Stimulated activated CD4-positive, alpha-beta T cell treated with anti-CD3 and anti-CD28 coated beads, Interleukin-4, amount 100 ng/mL, for 1 hour (primary cell): ENCODE measurements at regions not wholly inside any gene's neighbourhood (a gene's known extent, or its start where the extent isn't known, plus 50 kb on each side); places are given as distances from the start of the nearest gene placed in this dataset.

ENCODE experiments used
- DNase-seq: peaks from one replicate; pipeline ENCODE4 v3.0.0-alpha.2; 2020

- no peak for DNase-seq
These were observed 135.5 kb downstream of the TMEM26 start for GRCh38 chr10:61317706-61318105.

DNA sequence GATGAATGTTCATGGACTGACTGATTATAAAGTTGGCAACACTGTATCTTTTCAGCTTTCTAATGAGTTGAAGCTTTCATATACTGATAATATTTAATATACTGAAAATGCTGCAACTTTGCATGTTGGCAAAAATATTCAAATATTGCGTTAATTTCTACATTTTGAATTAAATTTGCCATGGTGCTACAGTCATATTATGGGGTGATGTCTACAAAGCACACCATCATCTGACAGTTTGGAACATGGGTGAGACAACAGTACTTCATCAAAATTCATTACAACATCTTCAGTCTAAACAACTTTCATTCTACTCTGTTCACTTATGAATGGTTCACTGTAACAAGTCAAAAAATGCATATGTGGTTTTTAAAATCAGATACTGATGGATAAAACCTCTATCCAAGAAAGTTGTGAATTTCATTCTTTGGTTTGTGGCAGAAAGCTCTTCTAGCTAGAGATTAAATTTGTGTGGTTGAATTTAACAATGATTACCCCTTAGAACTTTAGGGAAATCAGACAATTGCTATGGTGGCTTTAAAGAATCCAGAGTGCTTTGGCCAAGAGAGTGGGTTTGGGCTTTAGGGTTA lies 136.4 kb downstream of the TMEM26 start:
- no peak for DNase-seq

- DNase-seq: no peak
These were observed 138.9 kb downstream of the TMEM26 start for GRCh38 chr10:61314273-61314672.

- no peak for DNase-seq
These were observed 139.7 kb downstream of the TMEM26 start for GRCh38 chr10:61313460-61313859.

- DNase-seq: no peak
These were observed 148.4 kb downstream of the TMEM26 start for GRCh38 chr10:61304746-61305145.

DNA sequence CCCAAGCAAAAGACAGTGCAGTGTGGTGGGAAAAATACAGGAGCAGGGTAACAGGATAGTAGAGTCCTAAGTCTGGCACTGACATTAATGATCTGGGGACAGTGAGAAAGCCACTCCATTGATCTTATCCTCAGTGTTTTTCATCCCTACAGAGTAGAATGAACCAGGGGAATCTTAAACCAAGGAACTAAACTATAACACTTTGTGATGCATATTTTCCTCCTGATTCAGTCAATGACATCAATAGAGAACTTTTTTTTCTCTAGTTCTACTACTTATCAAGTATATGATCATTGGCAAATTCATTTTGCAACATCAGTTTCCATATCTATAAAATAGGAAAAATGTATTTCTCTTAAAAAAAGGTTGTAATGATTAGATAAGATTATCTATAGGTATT lies 151.1 kb downstream of the TMEM26 start:
- no peak for DNase-seq

DNA sequence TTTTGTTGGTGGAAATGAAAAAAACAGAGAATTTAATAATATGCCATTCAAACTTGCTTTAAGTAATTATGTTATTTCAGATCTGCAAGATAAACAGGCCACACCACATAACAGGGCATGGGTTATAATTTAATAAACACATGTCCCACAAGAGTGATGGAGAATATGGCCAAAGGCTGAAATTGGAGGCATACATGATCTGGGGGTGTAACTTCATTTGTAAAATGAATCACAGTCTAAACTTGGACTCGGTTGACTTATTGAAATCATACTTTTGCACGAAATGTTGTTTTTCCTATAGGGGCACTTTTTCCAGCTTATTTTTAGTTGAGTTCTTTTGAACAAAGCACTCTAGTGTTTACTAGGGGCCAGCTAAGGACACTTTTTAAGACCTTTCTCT lies 151.6 kb downstream of the TMEM26 start:
- no peak for DNase-seq

DNA sequence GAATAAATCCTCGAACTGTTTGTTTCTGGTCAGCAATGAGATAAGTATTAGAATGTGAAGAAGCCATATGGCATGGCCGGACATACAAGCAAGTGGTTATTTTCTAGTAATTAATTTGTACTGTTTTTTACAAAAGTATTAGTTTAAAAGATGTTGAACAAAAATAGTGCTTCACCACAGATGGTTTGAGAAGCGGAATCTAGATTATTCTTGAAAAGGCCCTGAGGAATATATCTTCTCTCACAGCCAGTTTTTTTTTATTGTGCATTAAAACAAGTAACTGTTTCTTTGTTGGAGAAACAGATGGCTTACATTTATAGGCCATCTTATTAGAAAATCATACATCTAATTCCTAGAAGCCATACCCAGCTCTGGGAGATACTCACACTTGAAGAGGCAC lies 153.3 kb downstream of the TMEM26 start:
- DNase-seq: no peak

DNA sequence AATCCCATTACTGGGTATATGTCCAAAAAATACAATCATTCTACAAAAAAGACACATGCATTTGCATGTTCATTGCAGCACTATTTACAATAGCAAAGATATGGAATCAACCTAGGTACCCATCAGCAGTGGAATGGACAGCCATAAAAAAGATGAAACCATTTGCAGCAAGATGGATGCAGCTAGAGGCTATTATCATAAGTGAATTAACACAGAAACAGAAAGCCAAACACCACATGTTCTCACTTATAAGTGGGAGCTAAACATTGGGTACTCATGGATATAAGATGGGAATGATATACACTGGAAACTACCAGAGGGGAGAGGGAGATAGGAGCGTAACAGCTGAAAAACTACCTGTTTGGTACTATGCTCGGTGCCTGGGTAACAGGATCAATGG lies 154.0 kb downstream of the TMEM26 start:
- DNase-seq: no peak

DNA sequence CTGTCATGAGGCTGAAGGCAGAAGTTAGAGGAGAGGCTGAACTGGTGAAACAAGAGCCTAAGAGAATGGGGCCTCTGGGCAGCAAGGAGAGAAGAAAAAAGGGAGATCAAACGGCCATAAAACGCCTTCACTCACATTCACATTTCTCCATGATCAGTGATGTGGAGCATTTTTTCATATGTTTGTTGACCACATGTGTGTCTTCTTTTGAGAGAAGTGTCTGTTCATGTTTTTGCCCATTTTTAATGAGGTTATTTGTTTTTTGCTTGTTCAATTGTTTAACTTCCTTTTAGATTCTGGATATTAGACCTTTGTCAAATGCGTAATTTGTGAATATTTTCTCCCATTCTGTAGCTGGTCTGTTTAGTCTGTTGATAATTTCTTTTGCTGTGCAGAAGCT lies 155.0 kb downstream of the TMEM26 start:
- no peak for DNase-seq

GRCh38 chr10:61296161-61296560 lies 157.0 kb downstream of the TMEM26 start:
- DNase-seq: no peak

- DNase-seq: no peak
These were observed 159.1 kb downstream of the TMEM26 start for GRCh38 chr10:61294131-61294530.

- no peak for DNase-seq
These were observed 163.4 kb downstream of the TMEM26 start for GRCh38 chr10:61289813-61290212.

DNA sequence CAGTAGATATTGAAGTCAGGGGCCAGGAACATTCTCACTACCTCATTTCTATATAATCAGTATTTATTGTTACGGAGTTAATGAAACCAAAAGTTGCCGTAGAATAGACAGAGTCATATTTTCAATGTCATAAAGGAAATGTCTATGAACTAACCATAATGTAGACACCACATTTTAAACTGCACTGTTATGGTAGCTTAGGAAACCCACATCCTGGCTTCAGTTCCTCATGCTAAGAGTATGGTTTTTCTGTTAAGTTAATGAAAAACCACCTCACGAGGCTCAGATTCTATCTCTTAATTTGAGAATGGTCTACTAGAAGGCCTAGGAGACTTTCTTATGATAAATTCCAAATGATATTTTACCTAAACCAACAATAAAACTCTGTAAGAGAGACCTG lies 166.5 kb downstream of the TMEM26 start:
- no peak for DNase-seq

DNA sequence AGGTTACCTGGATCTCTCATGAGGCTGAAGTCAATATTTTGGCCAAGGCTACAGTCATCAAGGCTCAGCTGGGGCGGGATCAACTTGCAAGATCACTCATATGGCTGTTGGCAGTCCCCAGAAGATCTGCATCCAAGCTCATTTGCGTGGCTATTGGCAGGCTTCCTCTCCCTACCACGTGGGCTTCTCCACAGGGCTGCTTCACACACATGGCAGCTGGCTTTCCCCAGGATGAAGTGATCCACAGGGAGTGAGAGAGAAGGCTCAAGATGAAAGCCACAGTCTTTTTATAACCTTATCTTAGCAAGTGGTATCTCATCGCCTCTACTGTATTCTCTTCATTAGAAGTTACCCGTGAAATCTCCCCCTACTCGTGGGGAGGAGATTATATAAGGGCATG lies 167.4 kb downstream of the TMEM26 start:
- no peak for DNase-seq

- DNase-seq: no peak
These were observed 168.8 kb downstream of the TMEM26 start for GRCh38 chr10:61284222-61284890.

DNA sequence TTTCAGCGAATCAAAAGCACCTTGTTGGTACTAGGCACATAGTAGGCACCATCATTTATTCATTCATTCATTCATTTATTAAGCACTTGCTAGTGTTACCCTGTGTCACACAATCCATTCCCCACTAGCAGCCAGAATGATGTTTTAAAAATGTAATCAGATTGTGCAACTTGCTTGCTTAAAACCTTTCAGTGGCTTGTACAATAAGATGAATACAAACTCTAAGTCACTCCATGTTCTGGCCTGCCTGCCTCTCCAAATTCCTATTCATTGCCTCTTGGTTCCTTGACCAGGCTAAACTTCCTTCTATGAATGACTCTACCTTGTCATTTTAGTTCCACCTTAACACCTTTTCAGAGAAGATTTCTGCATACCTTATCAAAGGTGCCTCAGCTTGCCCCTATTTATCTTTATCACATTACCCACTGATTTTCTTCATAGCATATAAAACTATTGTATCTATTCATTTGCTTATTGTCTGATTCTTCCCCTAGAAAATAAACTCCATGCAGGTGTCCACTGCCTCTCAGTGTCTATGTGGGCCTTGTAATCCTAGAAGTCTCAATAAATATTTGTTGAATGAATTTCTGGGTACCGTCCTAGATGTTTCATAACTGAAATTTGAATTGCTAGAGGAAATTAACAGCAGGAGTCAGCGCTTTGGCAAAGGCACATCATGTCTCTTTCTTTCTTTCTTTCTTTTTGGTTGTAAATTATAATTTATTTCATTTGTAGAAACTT lies 169.5 kb downstream of the TMEM26 start:
- DNase-seq: no peak

DNA sequence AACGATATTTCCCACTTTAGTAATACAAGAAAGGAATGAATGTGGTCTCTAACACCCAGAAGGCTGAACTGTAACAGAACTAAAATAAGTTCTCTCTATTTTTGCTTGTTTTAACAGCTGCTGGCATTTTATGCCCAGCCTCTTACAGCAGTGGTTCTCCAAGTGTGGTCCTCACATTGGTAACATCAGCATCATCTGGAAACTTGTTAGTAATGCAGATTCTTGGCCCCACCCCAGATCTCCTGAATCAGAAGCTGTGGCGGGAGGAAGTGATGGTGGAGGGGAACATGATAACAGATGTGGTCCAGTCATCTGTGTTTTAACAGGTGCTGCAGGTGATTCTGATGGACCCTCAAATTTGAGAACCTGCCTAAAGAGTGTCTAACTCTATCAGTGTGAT lies 170.1 kb downstream of the TMEM26 start:
- DNase-seq: no peak

- DNase-seq: no peak
These were observed 172.9 kb downstream of the TMEM26 start for GRCh38 chr10:61280303-61280702.

GRCh38 chr10:61279400-61279799 lies 173.8 kb downstream of the TMEM26 start:
- no peak for DNase-seq

DNA sequence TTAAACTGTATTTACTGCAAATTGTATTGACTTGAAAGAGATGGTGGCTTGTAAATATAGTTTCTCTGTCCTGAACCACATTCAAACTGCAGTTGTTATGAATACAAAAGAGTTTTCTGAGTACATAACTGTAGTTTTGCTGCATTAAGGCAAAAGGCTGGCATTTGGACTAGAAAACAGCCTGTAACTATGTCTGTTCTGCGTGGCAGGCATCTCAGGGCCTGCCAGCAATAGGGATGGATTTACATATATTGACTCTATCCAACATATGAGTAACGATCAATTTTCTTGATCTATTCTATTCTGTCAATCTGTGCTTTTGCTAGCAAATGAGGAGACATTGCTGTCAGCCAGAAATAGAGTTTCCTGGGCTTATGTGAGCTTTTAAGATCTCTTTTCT lies 174.6 kb downstream of the TMEM26 start:
- DNase-seq: no peak

DNA sequence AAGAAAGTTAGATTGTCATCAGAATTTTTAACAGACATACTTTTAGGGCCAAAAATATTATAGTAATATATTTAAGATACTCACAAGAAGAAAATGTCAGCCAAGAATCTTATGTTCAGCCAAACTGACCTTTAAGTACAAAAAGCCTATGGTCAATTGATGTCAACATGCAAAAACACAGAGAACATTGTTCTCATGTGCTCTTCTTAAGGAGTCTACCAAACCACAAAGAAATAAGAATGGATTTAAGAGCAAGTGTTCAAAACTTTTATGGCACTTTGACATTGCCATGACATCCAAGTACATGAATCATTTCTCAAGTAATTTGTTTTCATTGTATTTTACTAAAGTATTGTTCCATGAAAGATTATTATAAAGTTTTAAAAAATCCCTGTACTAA lies 180.4 kb downstream of the TMEM26 start:
- DNase-seq: no peak

- no peak for DNase-seq
These were observed 181.9 kb downstream of the TMEM26 start for GRCh38 chr10:61271127-61271780.

GRCh38 chr10:61263518-61263917 lies 189.7 kb downstream of the TMEM26 start:
- DNase-seq: no peak
